ENCODE measurements at regions not wholly inside any gene's neighbourhood (a gene's known extent, or its start where the extent isn't known, plus 50 kb on each side); places are given as distances from the start of the nearest gene placed in this dataset.
"Not testable (repeated sequence)": the region's sequence is repeated elsewhere in the genome, so short reads cannot be mapped to it uniquely, and the experiment has no call there.

GRCh38 chr17:12195418-12195817 lies 174.7 kb downstream of the MAP2K4 start:
- Histone ChIP-seq H3K9ac (ENCODE audit: low read length) (no peak overlapping the region), H3K27ac (ENCODE audit: low read depth, low read length) (no peak overlapping the region), H3K4me1 (ENCODE audit: insufficient read depth, low read length) (peaks cover 15% of the 10 kb centered on the region), H3K36me3 (ENCODE audit: insufficient read depth, low read length) (no peaks in the 10 kb centered on the region), H3K27me3 (ENCODE audit: control insufficient read depth in 1 of 2, insufficient read depth in 2 of 2, low read length in 2 of 2) (no peaks in the 10 kb centered on the region), H3K9me3 (ENCODE audit: low read length) (no peaks in the 10 kb centered on the region), H3K4me3 (ENCODE audit: low read depth in 1 of 2, low read length in 2 of 2) (no peak overlapping the region)

GRCh38 chr17:12201294-12201880 lies 180.7 kb downstream of the MAP2K4 start:
- no peak overlapping the region for H3K9ac ChIP-seq (ENCODE audit: low read length)
- peak overlapping the region in 1 of 2 donors; percentile 8 for H3K4me3 ChIP-seq (ENCODE audit: low read depth in 1 of 2, low read length in 2 of 2)
- peaks cover 19% of the 10 kb centered on the region for H3K4me1 ChIP-seq (ENCODE audit: insufficient read depth, low read length)
- H3K9me3 ChIP-seq (ENCODE audit: low read length) = no peaks in the 10 kb centered on the region
- no peak overlapping the region for H3K27ac ChIP-seq (ENCODE audit: low read depth, low read length)
- H3K36me3 ChIP-seq (ENCODE audit: insufficient read depth, low read length) = no peaks in the 10 kb centered on the region
- H3K27me3 ChIP-seq (ENCODE audit: control insufficient read depth in 1 of 2, insufficient read depth in 2 of 2, low read length in 2 of 2) = no peaks in the 10 kb centered on the region

- H3K27ac ChIP-seq (ENCODE audit: low read depth, low read length) = no peak overlapping the region
- H3K9ac ChIP-seq (ENCODE audit: low read length) = no peak overlapping the region
- no peaks in the 10 kb centered on the region for H3K27me3 ChIP-seq (ENCODE audit: control insufficient read depth in 1 of 2, insufficient read depth in 2 of 2, low read length in 2 of 2)
- no peaks in the 10 kb centered on the region for H3K36me3 ChIP-seq (ENCODE audit: insufficient read depth, low read length)
- H3K4me1 ChIP-seq (ENCODE audit: insufficient read depth, low read length) = peaks cover 11% of the 10 kb centered on the region
- no peaks in the 10 kb centered on the region for H3K9me3 ChIP-seq (ENCODE audit: low read length)
- H3K4me3 ChIP-seq (ENCODE audit: low read depth in 1 of 2, low read length in 2 of 2) = no peak overlapping the region
Measured at GRCh38 chr17:12209632-12210191, 189.0 kb downstream of the MAP2K4 start.

DNA sequence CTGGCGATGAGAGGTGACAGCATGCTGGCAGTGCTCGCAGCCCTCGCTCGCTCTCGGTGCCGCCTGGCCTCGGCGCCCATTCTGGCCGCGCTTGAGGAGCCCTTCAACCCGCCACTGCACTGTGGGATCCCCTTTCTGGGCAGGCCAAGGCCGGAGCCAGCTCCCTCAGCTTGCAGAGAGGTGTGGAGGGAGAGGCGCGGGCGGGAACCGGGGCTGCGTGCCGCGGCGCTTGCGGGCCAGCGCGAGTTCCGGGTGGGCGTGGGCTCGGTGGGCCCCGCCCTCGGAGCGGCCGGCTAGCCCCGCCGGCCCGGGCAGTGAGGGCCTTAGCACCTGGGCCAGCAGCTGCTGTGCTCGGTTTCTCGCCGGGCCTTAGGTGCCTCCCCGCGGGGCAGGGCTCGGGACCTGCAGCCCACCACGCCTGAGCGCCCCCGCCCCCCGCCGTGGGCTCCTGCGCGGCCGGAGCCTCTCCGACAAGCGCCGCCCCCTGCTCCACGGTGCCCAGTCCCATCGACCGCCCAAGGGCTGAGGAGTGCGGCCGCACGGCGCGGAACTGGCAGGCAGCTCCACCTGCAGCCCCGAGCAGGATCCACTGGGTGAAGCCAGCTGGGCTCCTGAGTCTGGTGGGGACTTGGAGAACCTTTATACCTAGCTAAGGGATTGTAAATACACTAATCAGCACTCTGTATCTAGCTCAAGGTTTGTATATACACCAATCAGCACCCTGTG lies 200.2 kb downstream of the MAP2K4 start:
- not testable (repeated sequence) for H3K36me3 ChIP-seq (ENCODE audit: insufficient read depth, low read length); H3K27me3 ChIP-seq (ENCODE audit: control insufficient read depth in 1 of 2, insufficient read depth in 2 of 2, low read length in 2 of 2); H3K9ac ChIP-seq (ENCODE audit: low read length); H3K9me3 ChIP-seq (ENCODE audit: low read length); H3K27ac ChIP-seq (ENCODE audit: low read depth, low read length); H3K4me1 ChIP-seq (ENCODE audit: insufficient read depth, low read length); H3K4me3 ChIP-seq (ENCODE audit: low read depth in 1 of 2, low read length in 2 of 2)

GRCh38 chr17:12222392-12222791 lies 201.7 kb downstream of the MAP2K4 start:
- no peaks in the 10 kb centered on the region for H3K27me3 ChIP-seq (ENCODE audit: control insufficient read depth in 1 of 2, insufficient read depth in 2 of 2, low read length in 2 of 2)
- no peaks in the 10 kb centered on the region for H3K36me3 ChIP-seq (ENCODE audit: insufficient read depth, low read length)
- H3K9ac ChIP-seq (ENCODE audit: low read length) = no peak overlapping the region
- H3K4me1 ChIP-seq (ENCODE audit: insufficient read depth, low read length) = peaks cover 1% of the 10 kb centered on the region
- H3K4me3 ChIP-seq (ENCODE audit: low read depth in 1 of 2, low read length in 2 of 2) = no peak overlapping the region
- H3K9me3 ChIP-seq (ENCODE audit: low read length) = no peaks in the 10 kb centered on the region
- H3K27ac ChIP-seq (ENCODE audit: low read depth, low read length) = no peak overlapping the region

- Histone ChIP-seq H3K9ac (ENCODE audit: low read length) (no peak overlapping the region), H3K4me1 (ENCODE audit: insufficient read depth, low read length) (peaks cover 50% of the 10 kb centered on the region), H3K4me3 (ENCODE audit: low read depth in 1 of 2, low read length in 2 of 2) (no peak overlapping the region), H3K27ac (ENCODE audit: low read depth, low read length) (no peak overlapping the region), H3K27me3 (ENCODE audit: control insufficient read depth in 1 of 2, insufficient read depth in 2 of 2, low read length in 2 of 2) (no peaks in the 10 kb centered on the region), H3K9me3 (ENCODE audit: low read length) (no peaks in the 10 kb centered on the region), H3K36me3 (ENCODE audit: insufficient read depth, low read length) (no peaks in the 10 kb centered on the region)
Measured at GRCh38 chr17:12227547-12227946, 206.9 kb downstream of the MAP2K4 start.

GRCh38 chr17:12229335-12229734 lies 208.7 kb downstream of the MAP2K4 start:
- no peaks in the 10 kb centered on the region for H3K9me3 ChIP-seq (ENCODE audit: low read length)
- no peaks in the 10 kb centered on the region for H3K27me3 ChIP-seq (ENCODE audit: control insufficient read depth in 1 of 2, insufficient read depth in 2 of 2, low read length in 2 of 2)
- H3K4me3 ChIP-seq (ENCODE audit: low read depth in 1 of 2, low read length in 2 of 2) = no peak overlapping the region
- H3K36me3 ChIP-seq (ENCODE audit: insufficient read depth, low read length) = no peaks in the 10 kb centered on the region
- H3K27ac ChIP-seq (ENCODE audit: low read depth, low read length) = no peak overlapping the region
- peaks cover 50% of the 10 kb centered on the region for H3K4me1 ChIP-seq (ENCODE audit: insufficient read depth, low read length)
- no peak overlapping the region for H3K9ac ChIP-seq (ENCODE audit: low read length)

DNA sequence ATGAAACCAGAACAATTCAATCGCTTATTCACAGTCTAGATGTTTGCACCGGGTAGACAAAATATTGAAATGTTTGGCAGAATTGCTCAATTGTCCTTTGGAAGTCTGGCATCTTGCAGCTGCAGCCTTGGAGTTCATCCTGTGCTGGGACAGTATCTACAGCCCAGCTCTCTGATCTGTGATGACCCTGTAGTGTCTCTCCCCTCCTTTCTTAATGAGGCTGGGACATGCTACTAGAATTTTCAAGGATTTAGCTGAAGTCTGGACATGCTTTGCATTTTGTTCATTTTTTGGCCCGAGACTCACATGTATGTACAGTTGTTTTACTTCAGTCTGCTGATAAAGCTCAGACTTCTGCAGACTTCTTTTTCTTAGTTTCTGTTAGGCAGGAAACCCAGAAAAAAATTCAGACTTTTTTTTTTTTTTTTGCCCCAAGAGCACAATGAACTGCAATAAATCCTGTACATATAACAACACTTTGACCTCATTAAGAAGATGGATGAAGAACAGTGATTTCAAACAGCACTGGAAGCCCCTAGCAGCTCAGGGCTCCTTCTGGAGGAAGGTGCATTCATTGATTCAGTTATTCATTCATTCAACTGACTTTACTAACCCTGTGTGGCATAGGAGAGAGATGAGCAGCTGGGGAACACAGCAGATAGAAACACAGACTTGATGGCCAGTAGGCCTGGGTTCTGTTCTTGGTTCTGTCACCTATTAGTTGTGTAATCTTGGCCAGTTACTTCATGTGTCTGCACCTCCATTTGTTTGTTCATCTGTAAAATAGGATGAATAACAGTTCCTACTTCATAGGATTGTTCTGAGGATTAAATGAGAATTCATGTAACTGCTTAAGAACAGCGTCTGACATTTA lies 210.0 kb downstream of the MAP2K4 start:
- no peak overlapping the region for H3K4me3 ChIP-seq (ENCODE audit: low read depth in 1 of 2, low read length in 2 of 2)
- no peak overlapping the region for H3K9ac ChIP-seq (ENCODE audit: low read length)
- H3K9me3 ChIP-seq (ENCODE audit: low read length) = no peaks in the 10 kb centered on the region
- no peaks in the 10 kb centered on the region for H3K36me3 ChIP-seq (ENCODE audit: insufficient read depth, low read length)
- H3K27me3 ChIP-seq (ENCODE audit: control insufficient read depth in 1 of 2, insufficient read depth in 2 of 2, low read length in 2 of 2) = no peaks in the 10 kb centered on the region
- H3K27ac ChIP-seq (ENCODE audit: low read depth, low read length) = peak overlapping the region; percentile 46
- peaks cover 50% of the 10 kb centered on the region for H3K4me1 ChIP-seq (ENCODE audit: insufficient read depth, low read length)

DNA sequence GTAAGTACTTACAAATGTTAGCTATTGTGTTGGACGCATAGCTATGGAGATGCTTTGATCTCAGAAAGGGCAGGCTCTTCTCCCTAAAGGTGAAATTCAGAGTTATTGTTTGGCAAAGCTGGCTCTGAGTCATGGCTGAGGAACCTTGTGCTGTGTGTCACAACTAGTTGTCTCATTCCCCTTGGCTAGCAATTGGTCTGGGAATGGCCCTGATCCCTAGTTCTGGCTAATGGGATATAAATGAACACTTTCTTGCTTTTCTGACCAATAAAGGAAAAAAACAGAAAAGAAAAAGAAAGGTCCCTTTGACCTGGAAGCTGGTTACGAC lies 210.6 kb downstream of the MAP2K4 start:
- Histone ChIP-seq H3K9me3 (ENCODE audit: low read length) (no peaks in the 10 kb centered on the region), H3K27ac (ENCODE audit: low read depth, low read length) (peak overlapping the region; percentile 46), H3K9ac (ENCODE audit: low read length) (no peak overlapping the region), H3K36me3 (ENCODE audit: insufficient read depth, low read length) (no peaks in the 10 kb centered on the region), H3K4me3 (ENCODE audit: low read depth in 1 of 2, low read length in 2 of 2) (no peak overlapping the region), H3K27me3 (ENCODE audit: control insufficient read depth in 1 of 2, insufficient read depth in 2 of 2, low read length in 2 of 2) (no peaks in the 10 kb centered on the region), H3K4me1 (ENCODE audit: insufficient read depth, low read length) (peaks cover 50% of the 10 kb centered on the region)

- H3K4me3 ChIP-seq (ENCODE audit: low read depth in 1 of 2, low read length in 2 of 2); H3K27me3 ChIP-seq (ENCODE audit: control insufficient read depth in 1 of 2, insufficient read depth in 2 of 2, low read length in 2 of 2); H3K9me3 ChIP-seq (ENCODE audit: low read length); H3K36me3 ChIP-seq (ENCODE audit: insufficient read depth, low read length); H3K9ac ChIP-seq (ENCODE audit: low read length); H3K27ac ChIP-seq (ENCODE audit: low read depth, low read length): not testable (repeated sequence)
- peaks cover 15% of the 10 kb centered on the region for H3K4me1 ChIP-seq (ENCODE audit: insufficient read depth, low read length)
Measured at GRCh38 chr17:12239021-12239420, 218.3 kb downstream of the MAP2K4 start.

DNA sequence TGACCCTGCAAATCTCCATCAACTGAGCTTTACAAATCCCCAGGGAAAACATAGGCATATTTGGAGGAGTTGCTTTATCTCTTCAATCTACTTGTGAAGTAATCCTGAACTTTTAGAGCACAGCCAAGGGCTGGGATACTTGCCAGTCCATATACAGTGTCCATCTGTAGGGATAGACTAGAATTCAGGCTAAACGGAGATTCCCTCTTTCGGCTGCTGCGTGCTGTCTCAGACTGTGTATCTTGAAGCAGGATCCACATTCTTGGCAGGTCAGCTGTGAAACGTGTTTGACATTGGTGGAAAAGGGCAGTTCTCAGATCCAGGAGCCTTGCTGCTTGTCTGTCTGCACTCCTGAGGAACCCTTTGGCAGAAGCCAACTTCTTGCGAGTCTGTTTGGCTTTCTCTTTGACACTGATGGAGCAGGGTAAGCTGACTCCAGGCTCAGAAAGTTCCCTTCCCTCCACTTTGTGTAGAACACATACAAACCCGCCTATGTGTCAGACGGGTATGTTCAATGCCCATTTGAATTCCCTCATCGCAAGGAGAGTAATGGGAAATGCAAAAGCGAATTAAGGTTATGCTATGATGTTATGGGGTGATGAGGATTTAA lies 221.8 kb downstream of the MAP2K4 start:
- no peaks in the 10 kb centered on the region for H3K36me3 ChIP-seq (ENCODE audit: insufficient read depth, low read length)
- peak overlapping the region in 1 of 2 donors; percentile 26 for H3K4me3 ChIP-seq (ENCODE audit: low read depth in 1 of 2, low read length in 2 of 2)
- H3K27ac ChIP-seq (ENCODE audit: low read depth, low read length) = peak overlapping the region; percentile 37
- no peaks in the 10 kb centered on the region for H3K9me3 ChIP-seq (ENCODE audit: low read length)
- no peak overlapping the region for H3K9ac ChIP-seq (ENCODE audit: low read length)
- H3K27me3 ChIP-seq (ENCODE audit: control insufficient read depth in 1 of 2, insufficient read depth in 2 of 2, low read length in 2 of 2) = no peaks in the 10 kb centered on the region
- H3K4me1 ChIP-seq (ENCODE audit: insufficient read depth, low read length) = peaks cover 15% of the 10 kb centered on the region

Measured in muscle layer of colon (tissue), 2 donors.